IMR-90 (cell line): ENCODE measurements at regions not wholly inside any gene's neighbourhood (a gene's known extent, or its start where the extent isn't known, plus 50 kb on each side); places are given as distances from the start of the nearest gene placed in this dataset.

Experiments used
- ATAC-seq: fragments of 200-7000 bp; cut with Tn5 transposase; 2 replicates; pipeline ENCODE4 v1.9.1; 2020; ENCODE audit warnings: low read depth, mild to moderate bottlenecking, moderate library complexity
- BruUV-seq: library from RNA; stranded (reverse); fragments of 400-500 nt; replicated peaks from 2 replicates; lab custom pipeline; 2021; lab: Mats Ljungman, UMichigan
- CTCF ChIA-PET: fragments of 300-600 bp; formaldehyde crosslinking; extraction: SDS; loops from one replicate; lab custom pipeline; 2021; ENCODE audit warnings: antibody characterized with exemption; lab: Yijun Ruan, JAX
- POLR2A ChIA-PET: fragments of 300-600 bp; sonication (Branson Sonifier 250); formaldehyde crosslinking; loops from one replicate; lab custom pipeline; 2022; ENCODE audit warnings: antibody characterized with exemption; ENCODE audit not compliant: unreplicated experiment; lab: Charles Lee
- DNase-seq: peaks from one replicate; pipeline ENCODE4 v3.0.0; 2013
- H2AFZ ChIP-seq: replicated peaks from 2 replicates; pipeline ENCODE3; 2013; ENCODE audit warnings: low read length, mild to moderate bottlenecking; ENCODE audit not compliant: poor library complexity
- H2AK5ac ChIP-seq: 2 replicates; pipeline ENCODE4 v1.6.1; 2013; ENCODE audit warnings: low read depth, low read length, inconsistent platforms
- H2AK9ac ChIP-seq: replicated peaks from 2 replicates; pipeline ENCODE3; 2013; ENCODE audit warnings: mild to moderate bottlenecking, low read depth, low read length, moderate library complexity; ENCODE audit not compliant: poor library complexity
- H2BK120ac ChIP-seq: 2 replicates; pipeline ENCODE4 v1.6.1; 2013; ENCODE audit warnings: low read depth, low read length, inconsistent platforms
- H2BK15ac ChIP-seq: 3 replicates; pipeline ENCODE4 v1.6.1; 2013; ENCODE audit warnings: low read depth, low read length, inconsistent platforms
- H2BK20ac ChIP-seq: 2 replicates; pipeline ENCODE4 v1.6.1; 2013; ENCODE audit warnings: low read depth, mild to moderate bottlenecking, inconsistent platforms, low read length, moderate library complexity
- H2BK5ac ChIP-seq: 2 replicates; pipeline ENCODE4 v1.6.1; 2013; ENCODE audit warnings: mild to moderate bottlenecking, low read depth, low read length, inconsistent platforms; ENCODE audit not compliant: poor library complexity, severe bottlenecking
- H3K14ac ChIP-seq: replicated peaks from 2 replicates; pipeline ENCODE4 v1.6.1; 2013; ENCODE audit warnings: low read depth, low read length, inconsistent platforms
- H3K18ac ChIP-seq: 2 replicates; pipeline ENCODE4 v1.6.1; 2013; ENCODE audit warnings: low read depth, low read length, control low read depth
- H3K23ac ChIP-seq: 2 replicates; pipeline ENCODE4 v1.6.1; 2013; ENCODE audit warnings: low read depth, low read length, inconsistent platforms
- H3K27ac ChIP-seq: 2 replicates; pipeline ENCODE4 v1.5.1; 2013; ENCODE audit warnings: mild to moderate bottlenecking, control low read depth, low read length; ENCODE audit not compliant: insufficient read depth
- H3K27me3 ChIP-seq: 2 replicates; pipeline ENCODE4 v1.6.1; 2013; ENCODE audit warnings: low read length; ENCODE audit not compliant: control insufficient read depth, insufficient read depth
- H3K36me3 ChIP-seq: 2 replicates; pipeline ENCODE4 v1.6.1; 2013; ENCODE audit warnings: low read length, mixed read lengths; ENCODE audit not compliant: control insufficient read depth, insufficient read depth
- H3K4ac ChIP-seq: 2 replicates; pipeline ENCODE4 v1.6.1; 2013; ENCODE audit warnings: low read depth, low read length, inconsistent platforms
- H3K4me1 ChIP-seq: 2 replicates; pipeline ENCODE4 v1.6.1; 2013; ENCODE audit warnings: low read length, mixed read lengths; ENCODE audit not compliant: control insufficient read depth, insufficient read depth
- H3K4me2 ChIP-seq: 2 replicates; pipeline ENCODE4 v1.6.1; 2013; ENCODE audit warnings: low read depth, mild to moderate bottlenecking, control low read depth, low read length, moderate library complexity
- H3K4me3 ChIP-seq: 2 replicates; pipeline ENCODE4 v1.5.1; 2013; ENCODE audit warnings: low read depth, mild to moderate bottlenecking, control low read depth, low read length, moderate library complexity; ENCODE audit not compliant: insufficient read depth
- H3K56ac ChIP-seq: 2 replicates; pipeline ENCODE4 v1.6.1; 2013; ENCODE audit warnings: low read length, inconsistent platforms; ENCODE audit not compliant: insufficient read depth; ENCODE audit errors: extremely low read depth
- H3K79me1 ChIP-seq, 2 experiments: 2 replicates each; pipeline ENCODE4 v1.6.1; 2013; ENCODE audit warnings: low read length in 2 of 2, inconsistent platforms in 1 of 2, low read depth in 1 of 2
- H3K9ac ChIP-seq: 2 replicates; pipeline ENCODE4 v1.6.1; 2013; ENCODE audit warnings: low read depth, low read length, control low read depth
- H3K9me1 ChIP-seq: 2 replicates; pipeline ENCODE4 v1.6.1; 2013; ENCODE audit warnings: low read length, inconsistent platforms; ENCODE audit not compliant: insufficient read depth
- H3K9me3 ChIP-seq: 2 replicates; pipeline ENCODE4 v1.6.1; 2013; ENCODE audit warnings: low read length; ENCODE audit not compliant: control insufficient read depth, insufficient read depth
- H4K20me1 ChIP-seq: 2 replicates; pipeline ENCODE4 v1.6.1; 2013; ENCODE audit warnings: low read length, inconsistent platforms; ENCODE audit not compliant: insufficient read depth
- H4K5ac ChIP-seq: 2 replicates; pipeline ENCODE4 v1.6.1; 2013; ENCODE audit warnings: mild to moderate bottlenecking, low read depth, low read length, control low read depth
- H4K8ac ChIP-seq, 2 experiments: 2 replicates each; pipeline ENCODE4 v1.6.1; 2013; ENCODE audit warnings: low read depth in 2 of 2, low read length in 2 of 2, control low read depth in 1 of 2, inconsistent platforms in 1 of 2
- H4K91ac ChIP-seq: 2 replicates; pipeline ENCODE4 v1.6.1; 2013; ENCODE audit warnings: low read depth, low read length, inconsistent platforms; ENCODE audit not compliant: insufficient read depth
- MAFK ChIP-seq: IDR thresholded peaks from 2 replicates; pipeline ENCODE4 v1.6.1; 2012; ENCODE audit warnings: low read depth, low read length, improper control_type of control experiment
- RAD21 ChIP-seq: IDR thresholded peaks from 2 replicates; pipeline ENCODE4 v1.6.1; 2012; ENCODE audit warnings: low read length, improper control_type of control experiment
- WGBS, 2 experiments: methylation state at CpG; one replicate each; pipeline versions ENCODE4 v1.1.5 to v1.1.7; 2013; ENCODE audit warnings: missing lambda C conversion rate in 2 of 2; ENCODE audit not compliant: insufficient read length in 1 of 2; ENCODE audit errors: extremely low coverage in 2 of 2; 5-methylcytosine and 5-hydroxymethylcytosine counted together
- dilution Hi-C: fragments of 300-500 bp; cut with HindIII; formaldehyde crosslinking; loops from one replicate; pipeline ENCODE4 v1.14.3; 2018; ENCODE audit warnings: low sequenced_read_pairs; ENCODE audit not compliant: unreplicated experiment
- in situ Hi-C: fragments of 300-500 bp; cut with MboI; formaldehyde crosslinking; loops from 3 replicates; pipeline ENCODE4 v1.14.3; 2019; ENCODE audit warnings: low sequenced_read_pairs, inconsistent platforms, mixed read lengths
- intact Hi-C: fragments of 100-400 bp; cut with micrococcal nuclease; formaldehyde crosslinking; loops from 2 replicates; pipeline ENCODE4 v1.10.0; 2022
- TF ChIP-seq, protein P1 (sequence below): conservative IDR thresholded peaks from 2 replicates; pipeline ENCODE4 v1.5.1; 2012; ENCODE audit warnings: mild to moderate bottlenecking, low read depth, low read length, improper control_type of control experiment

DNA sequence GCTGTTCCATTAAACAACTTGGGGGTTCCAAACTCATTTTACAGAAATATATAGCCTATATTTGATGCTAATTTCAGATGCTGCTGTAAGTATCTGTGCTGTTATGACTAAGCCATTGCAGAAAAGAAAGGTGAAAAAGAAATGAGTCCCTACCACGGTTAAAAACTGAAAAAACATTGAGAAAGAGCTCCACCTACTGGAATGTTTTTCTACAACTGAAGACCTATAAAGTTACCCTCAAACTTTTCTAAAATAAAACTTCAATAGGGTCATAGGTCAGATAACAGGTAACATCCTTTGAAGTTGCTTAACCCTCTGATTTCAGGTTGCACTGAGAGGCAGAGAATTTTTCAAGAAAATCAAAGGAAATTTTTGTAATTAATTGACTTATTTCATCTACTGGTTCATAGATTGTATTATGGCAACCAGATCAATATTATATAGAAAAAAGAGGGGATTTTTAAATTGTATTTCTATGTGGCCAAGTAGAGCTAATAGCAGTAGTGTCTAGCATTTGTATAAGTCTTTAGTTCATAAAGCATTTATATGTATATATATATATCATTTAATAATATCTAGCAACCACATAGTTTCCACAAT is 279.9 kb downstream of the RPS29 start:
- BruUV-seq = no TSS peak
- H3K56ac ChIP-seq = no peak overlapping the region
- H3K36me3 ChIP-seq = no peaks in the 10 kb centered on the region
- H4K8ac ChIP-seq = no peak overlapping the region
- H3K9me3 ChIP-seq = no peaks in the 10 kb centered on the region
- H3K27ac ChIP-seq = no peak overlapping the region
- no peaks in the 10 kb centered on the region for H3K4me1 ChIP-seq
- no peak overlapping the region for H4K91ac ChIP-seq
- H2AK9ac ChIP-seq = no peak overlapping the region
- CTCF ChIA-PET = interaction anchor here (0.5 to 1.0 kb wide), 2 partner anchors 61 to 122 kb away, joined by 3 to 4 read pairs; no protein-coding TSS in a partner anchor
- no peaks in the 10 kb centered on the region for H3K27me3 ChIP-seq
- H3K18ac ChIP-seq = no peak overlapping the region
- H2AFZ ChIP-seq = no peak overlapping the region
- no peak overlapping the region for H3K4me2 ChIP-seq
- no peak overlapping the region for H4K5ac ChIP-seq
- no peak overlapping the region for H2BK5ac ChIP-seq
- H3K9me1 ChIP-seq = no peaks in the 10 kb centered on the region
- no peak overlapping the region for H2BK15ac ChIP-seq
- dilution Hi-C loops = no loop called here
- DNase-seq (peak; percentile 7), ATAC-seq (peak; percentile 54)
- H3K14ac ChIP-seq = no peak overlapping the region
- no peak overlapping the region for H2AK5ac ChIP-seq
- WGBS, 2 experiments = no CpG with 5 or more reads among the region's 1 CpG
- no peak overlapping the region for H2BK120ac ChIP-seq
- H4K20me1 ChIP-seq = no peaks in the 10 kb centered on the region
- no peak overlapping the region for H3K9ac ChIP-seq
- intact Hi-C loops = no loop called here
- in situ Hi-C loops = no loop called here
- H3K4ac ChIP-seq = no peak overlapping the region
- H3K23ac ChIP-seq = no peak overlapping the region
- no peaks in the 10 kb centered on the region for H3K79me1 ChIP-seq
- H3K4me3 ChIP-seq = no peak overlapping the region
- H2BK20ac ChIP-seq = no peak overlapping the region
- POLR2A ChIA-PET = no interaction called here
- TF ChIP-seq MAFK (no peak), RAD21 (0 out of 2 replicates have a peak, but pooled peaks have one; percentile 22)
- TF ChIP-seq, protein P1, sequence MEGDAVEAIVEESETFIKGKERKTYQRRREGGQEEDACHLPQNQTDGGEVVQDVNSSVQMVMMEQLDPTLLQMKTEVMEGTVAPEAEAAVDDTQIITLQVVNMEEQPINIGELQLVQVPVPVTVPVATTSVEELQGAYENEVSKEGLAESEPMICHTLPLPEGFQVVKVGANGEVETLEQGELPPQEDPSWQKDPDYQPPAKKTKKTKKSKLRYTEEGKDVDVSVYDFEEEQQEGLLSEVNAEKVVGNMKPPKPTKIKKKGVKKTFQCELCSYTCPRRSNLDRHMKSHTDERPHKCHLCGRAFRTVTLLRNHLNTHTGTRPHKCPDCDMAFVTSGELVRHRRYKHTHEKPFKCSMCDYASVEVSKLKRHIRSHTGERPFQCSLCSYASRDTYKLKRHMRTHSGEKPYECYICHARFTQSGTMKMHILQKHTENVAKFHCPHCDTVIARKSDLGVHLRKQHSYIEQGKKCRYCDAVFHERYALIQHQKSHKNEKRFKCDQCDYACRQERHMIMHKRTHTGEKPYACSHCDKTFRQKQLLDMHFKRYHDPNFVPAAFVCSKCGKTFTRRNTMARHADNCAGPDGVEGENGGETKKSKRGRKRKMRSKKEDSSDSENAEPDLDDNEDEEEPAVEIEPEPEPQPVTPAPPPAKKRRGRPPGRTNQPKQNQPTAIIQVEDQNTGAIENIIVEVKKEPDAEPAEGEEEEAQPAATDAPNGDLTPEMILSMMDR = peak; percentile 44
